Colon (tissue), 2 donors: ENCODE measurements at regions not wholly inside any gene's neighbourhood (a gene's known extent, or its start where the extent isn't known, plus 50 kb on each side); places are given as distances from the start of the nearest gene placed in this dataset.
"Not testable (repeated sequence)": the region's sequence is repeated elsewhere in the genome, so short reads cannot be mapped to it uniquely, and the experiment has no call there.

Experiments
- FAIRE-seq: peaks from 2 replicates; lab custom pipeline; 2012; peaks lifted over from hg19 to GRCh38; lab: Jason Lieb, UNC
- donor health status: control.
- donor health status: control.

DNA sequence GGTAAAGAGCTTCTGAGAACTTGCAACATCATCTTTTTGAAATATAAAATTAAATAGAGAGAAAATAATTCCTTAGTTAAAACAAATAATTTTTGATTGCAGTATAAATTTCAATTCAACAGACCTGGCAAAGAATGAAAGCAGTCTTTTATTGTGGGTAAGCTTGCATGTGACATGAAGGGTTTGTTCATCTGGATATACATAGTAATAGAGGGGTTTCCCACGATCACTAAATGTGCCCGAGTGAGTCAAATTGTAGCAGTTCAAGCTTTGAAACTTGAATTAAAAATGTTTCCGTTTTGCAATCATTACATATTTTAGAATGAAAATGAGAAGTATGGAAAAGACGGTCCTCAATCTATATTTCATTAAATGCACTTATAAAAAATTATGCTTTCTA, 658.4 kb upstream of the MBL2 start:
- FAIRE-seq, result no peak

- no peak for FAIRE-seq
These were observed 657.7 kb upstream of the MBL2 start for GRCh38 chr10:53430127-53430891.

- no peak for FAIRE-seq
These were observed 649.8 kb upstream of the MBL2 start for GRCh38 chr10:53422223-53422888.

- no peak for FAIRE-seq
These were observed 640.1 kb upstream of the MBL2 start for GRCh38 chr10:53412651-53413050.

- no peak for FAIRE-seq
These were observed 633.9 kb upstream of the MBL2 start for GRCh38 chr10:53406532-53406931.

DNA sequence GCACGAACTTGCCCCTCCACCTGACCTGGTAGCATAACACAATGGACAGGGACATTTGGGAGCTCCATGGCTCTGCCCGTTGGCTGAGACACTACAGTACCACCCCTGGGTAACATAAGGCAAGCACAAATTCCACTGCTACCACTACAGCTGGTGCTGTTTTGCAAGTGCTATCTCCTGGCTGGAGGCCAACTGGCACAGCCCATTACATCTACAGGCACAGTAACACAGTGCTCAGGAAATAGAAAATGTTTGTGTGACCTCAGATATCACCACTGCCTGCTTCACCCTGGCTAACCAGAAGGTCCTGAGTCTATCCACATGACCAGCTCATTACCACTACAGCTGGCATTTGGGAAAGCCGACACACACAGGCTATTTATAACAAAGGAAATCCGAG, 631.1 kb upstream of the MBL2 start:
- FAIRE-seq, result no peak

- no peak for FAIRE-seq
These were observed 630.0 kb upstream of the MBL2 start for GRCh38 chr10:53402594-53402993.

- no peak for FAIRE-seq
These were observed 629.0 kb upstream of the MBL2 start for GRCh38 chr10:53401536-53401935.

DNA sequence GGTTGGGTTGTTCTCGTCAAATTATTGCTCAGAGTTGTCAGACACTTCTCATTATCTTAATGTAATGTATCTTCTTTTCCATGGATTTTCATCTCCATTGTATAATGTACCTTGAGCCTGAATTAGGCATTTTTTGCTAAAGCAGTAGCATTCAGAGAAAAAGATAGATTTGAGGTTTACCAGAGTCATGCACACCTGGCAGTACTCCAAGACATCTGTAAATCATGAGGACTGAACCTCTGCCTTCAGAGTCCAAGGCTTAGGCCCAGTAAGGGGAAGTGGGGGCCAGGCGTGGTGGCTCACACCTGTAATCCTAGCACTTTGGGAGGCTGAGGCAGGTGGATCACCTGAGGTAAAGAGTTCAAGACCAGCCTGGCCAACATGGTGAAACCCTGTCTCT, 624.3 kb upstream of the MBL2 start:
- FAIRE-seq, result no peak

DNA sequence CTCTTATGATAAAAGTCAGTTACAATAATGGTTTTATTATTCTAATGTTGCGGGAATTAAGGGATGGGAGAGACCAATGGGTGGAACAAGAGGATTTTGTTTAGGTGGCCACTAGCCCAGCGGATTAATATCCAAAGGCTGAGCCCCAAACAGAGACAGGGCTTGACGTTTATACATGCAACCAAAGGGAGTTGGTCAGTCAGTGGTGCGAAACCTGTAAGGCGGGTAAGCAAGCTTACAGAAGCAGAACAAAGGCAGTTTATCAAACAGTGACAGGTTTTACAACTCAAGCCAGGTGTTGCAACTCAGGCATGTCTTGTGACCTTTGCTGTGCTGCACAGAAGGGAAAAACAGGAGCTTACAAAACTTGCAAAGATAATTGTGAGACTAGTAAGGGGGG, 622.9 kb upstream of the MBL2 start:
- FAIRE-seq, result no peak

GRCh38 chr10:53387562-53387961, 615.0 kb upstream of the MBL2 start:
- FAIRE-seq, result no peak

DNA sequence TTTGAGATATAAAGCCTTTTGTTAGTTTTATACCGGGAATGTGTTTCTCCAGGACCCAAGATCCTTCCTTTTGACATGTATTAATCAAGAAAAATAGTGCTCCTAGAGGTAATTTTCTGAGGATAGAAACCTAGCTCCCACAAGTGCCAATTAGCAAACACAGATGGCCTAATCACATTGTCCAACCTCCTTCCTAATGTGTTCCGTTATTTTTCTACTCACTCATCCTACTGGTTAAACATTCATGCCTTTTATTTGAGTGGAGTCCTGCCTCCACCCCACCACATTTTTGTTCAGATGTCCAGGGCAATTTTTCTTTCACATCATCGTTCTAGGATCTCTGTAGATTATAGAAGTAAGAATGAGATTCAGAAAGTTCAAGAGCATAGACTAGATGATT, 610.0 kb upstream of the MBL2 start:
- no peak for FAIRE-seq

DNA sequence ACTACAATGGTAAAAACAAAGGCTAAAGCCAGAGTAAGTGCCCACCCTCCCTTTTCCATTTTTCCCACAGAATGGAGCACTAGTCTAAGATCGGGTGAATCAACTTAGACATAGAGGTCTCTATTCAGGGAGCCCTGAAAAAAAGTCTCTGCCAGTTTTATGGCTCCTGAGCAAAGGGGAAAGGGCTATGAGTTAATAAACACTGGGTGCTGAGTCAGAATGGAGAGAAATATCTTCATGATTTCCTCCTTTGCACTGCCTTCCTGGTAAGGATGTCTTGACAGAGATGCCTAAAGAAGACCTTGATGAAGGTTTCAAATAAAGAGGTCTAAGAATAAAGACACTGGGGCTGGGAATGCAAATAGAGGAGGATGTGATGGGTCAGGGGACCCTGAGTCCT, 607.4 kb upstream of the MBL2 start:
- FAIRE-seq, result no peak

- no peak for FAIRE-seq
These were observed 597.8 kb upstream of the MBL2 start for GRCh38 chr10:53370347-53370746.

GRCh38 chr10:53361936-53362335, 589.4 kb upstream of the MBL2 start:
- no peak for FAIRE-seq

GRCh38 chr10:53361281-53361680, 588.7 kb upstream of the MBL2 start:
- no peak for FAIRE-seq

DNA sequence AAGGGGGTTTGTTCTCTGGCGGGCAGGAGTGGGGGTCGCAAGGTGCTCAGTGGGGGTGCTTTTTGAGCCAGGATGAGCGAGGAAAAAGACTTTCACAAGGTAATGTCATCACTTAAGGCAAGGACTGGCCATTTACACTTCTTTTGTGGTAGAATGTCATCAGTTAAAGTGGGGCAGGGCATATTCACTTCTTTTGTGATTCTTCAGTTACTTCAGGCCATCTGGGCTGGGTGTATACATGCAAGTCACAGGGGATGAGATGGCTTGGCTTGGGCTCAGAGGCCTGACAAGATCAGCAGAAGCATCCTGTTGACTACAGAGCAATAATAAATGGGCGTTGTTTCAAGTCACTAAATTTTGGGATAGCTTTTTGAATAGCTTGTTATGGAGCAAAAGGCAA, 586.4 kb upstream of the MBL2 start:
- FAIRE-seq, result not testable (repeated sequence)

DNA sequence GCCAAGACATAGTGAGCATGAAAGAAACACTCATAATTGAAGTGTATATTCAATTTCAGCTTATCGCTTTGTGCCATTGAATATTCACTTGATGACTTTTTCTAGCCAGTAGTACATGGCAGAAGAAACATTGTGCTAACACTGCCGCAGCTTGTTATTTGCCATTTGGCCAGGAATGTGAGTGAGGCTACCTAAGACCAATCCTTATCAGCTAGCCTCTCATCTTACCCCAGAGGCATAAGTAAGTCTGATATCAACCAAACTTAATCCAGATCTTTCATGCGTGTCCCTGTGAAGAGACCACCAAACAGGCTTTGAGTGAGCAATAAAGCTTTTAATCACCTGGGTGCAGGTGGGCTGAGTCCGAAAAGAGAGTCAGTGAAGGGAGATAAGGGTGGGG, 586.0 kb upstream of the MBL2 start:
- no peak for FAIRE-seq

DNA sequence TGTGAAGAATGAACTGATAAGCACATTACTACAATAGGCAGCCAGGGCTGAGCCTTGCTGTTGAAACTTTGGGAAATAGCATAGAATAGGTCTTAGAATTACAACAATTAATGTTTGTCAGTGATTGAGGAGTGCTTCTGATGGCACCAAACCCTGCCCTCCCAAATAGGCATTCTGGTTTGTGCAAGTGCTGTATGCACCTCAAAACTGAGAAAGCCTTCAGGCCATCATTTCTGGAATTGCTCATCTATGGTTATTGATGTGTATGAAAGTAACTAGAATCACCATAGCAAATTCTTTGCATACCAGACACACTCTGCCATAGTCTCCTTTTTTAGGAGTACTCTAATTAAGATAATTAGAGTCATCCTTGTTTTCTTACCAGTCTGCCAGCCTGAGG, 585.0 kb upstream of the MBL2 start:
- FAIRE-seq, result no peak

DNA sequence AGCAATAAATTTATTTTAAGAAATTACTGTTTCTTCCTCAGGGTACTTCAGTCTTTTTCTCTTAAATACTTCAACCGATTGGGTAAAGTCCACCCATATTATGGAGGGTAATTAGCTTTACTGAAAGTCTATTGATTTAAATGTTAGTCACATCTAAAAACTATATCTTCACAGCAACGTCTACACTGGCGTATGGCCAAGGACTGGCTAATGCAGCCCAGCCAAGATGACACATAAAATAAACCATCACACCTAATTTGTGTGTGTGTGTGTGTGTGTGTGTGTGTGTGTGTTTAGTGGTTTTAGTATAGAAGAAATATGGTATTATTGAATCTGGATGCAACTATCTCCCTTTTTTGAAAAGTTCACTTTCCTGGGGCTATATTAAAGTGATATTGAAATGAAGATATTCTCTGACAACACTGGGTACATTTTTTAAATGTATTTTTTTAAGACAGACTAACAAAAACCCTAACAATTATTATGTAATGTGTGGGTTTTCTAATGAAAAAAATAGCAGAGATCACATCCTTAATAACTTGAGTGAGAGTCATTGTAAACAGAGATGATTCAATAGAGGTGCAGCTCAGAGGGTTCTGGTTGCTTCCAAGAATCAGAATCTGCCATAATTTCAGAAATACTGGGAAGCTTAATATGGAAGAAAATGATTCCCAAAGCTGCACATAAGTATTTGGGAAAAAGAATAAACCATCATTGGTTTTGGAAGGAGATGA, 584.2 kb upstream of the MBL2 start:
- FAIRE-seq, result no peak

DNA sequence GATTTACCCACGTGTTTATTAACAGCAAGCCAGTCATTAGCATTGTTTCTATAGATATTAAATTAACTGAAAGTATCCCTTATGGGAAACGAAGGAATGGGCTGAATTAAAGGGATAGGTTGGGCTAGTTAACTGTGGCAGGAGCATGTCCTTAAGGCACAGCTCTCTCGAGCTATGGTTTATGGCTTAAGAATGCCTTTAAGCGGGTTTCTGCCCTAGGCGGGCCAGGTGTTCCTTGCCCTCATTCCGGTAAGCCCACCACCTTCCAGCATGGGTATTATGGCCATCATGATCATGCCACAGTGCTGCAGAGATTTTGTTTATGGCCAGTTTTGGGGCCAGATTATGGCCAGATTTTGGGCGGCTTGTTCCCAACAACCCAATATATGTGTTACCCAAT, 569.9 kb upstream of the MBL2 start:
- not testable (repeated sequence) for FAIRE-seq

GRCh38 chr10:53338199-53338598, 565.6 kb upstream of the MBL2 start:
- FAIRE-seq, result not testable (repeated sequence)

DNA sequence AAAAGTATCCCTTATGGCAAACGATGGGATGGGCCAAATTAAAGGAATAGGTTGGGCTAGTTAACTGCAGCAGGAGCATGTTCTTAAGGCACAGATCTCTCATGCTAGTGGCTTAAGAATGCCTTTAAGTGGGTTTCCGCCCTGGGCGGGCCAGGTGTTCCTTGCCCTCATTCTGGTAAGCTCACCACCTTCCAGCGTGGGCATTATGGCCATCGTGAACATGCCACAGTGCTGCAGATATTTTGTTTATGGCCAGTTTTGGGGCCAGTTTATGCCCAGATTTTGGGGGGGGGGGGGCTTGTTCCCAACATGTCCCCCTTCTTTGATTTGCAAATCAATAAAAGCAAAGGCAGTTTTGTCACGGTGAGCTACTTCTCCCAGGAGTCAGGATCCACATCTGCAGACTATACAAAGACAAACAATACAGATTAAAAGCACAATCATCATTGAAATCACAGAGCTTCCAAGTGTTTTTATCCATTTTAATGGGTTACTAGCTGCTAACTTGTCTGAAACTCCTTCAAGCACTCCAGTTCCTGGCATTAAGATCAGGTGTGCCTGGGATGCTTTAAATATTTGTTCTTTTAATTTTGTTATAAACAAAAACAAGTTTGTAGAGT, 563.3 kb upstream of the MBL2 start:
- FAIRE-seq, result not testable (repeated sequence)
